ENCODE measurements at regions not wholly inside any gene's neighbourhood (a gene's known extent, or its start where the extent isn't known, plus 50 kb on each side); places are given as distances from the start of the nearest gene placed in this dataset.

GRCh38 chr1:68308034-68308433 lies 75.7 kb upstream of the WLS start:
- no peak for DNase-seq
- intact Hi-C loops (cut with DNase I), result no loop called here

DNA sequence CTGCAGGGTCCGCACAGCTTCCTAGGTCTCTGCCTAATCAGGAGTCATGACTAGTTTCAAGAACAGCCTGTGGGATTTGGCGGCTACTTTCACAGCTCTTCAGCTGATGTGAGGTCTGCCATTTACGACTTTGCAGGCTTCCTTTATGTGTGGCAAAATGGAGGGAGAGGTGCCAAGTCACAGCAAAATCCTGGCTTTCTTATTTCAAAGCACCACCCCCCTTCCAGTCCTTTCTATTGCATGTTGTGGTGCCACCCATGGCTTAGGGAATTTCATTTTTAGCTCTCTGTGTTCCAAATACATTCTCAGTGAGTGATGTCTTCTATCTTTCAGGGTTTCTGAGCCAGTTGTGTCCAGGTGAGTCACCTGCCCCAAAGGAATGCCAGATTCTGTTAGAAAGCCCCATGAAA lies 75.1 kb upstream of the WLS start:
- intact Hi-C loops (cut with DNase I), result no loop called here
- DNase-seq, result peak in 1 of 42 donors; percentile 13

DNA sequence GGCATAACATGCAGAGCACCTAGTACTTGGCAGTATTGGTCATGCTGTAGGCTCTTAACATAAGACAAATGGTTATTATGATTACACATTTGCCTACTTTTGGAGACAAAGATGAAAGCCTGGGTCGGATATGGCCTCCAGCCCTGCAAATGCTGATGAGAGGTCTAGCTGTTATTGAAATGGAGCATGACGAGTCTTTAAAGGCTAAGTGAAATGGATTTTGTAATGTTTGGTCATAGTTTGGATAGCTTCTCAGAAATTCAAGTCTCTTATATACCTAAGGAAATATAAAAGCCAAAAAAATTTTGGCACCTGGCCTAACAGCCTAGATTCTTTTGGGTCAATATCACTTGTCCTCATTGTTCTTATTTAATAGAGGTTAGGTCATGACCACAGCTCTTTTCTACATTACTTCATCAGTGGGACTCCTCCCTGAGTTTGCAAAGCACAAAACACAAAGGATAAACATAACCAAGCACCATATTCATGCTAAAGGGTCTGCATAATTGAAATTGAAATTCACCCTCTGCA lies 69.2 kb upstream of the WLS start:
- intact Hi-C loops (cut with DNase I), result no loop called here
- peak in 1 of 42 donors; percentile 8 for DNase-seq

- no peak for DNase-seq
- intact Hi-C loops (cut with DNase I), result loop anchor here (10.0 kb wide), 1 partner anchor 60 kb away; the partner anchor contains the start of gene WLS
Observed at GRCh38 chr1:68294367-68295066, 62.2 kb upstream of the WLS start.

DNA sequence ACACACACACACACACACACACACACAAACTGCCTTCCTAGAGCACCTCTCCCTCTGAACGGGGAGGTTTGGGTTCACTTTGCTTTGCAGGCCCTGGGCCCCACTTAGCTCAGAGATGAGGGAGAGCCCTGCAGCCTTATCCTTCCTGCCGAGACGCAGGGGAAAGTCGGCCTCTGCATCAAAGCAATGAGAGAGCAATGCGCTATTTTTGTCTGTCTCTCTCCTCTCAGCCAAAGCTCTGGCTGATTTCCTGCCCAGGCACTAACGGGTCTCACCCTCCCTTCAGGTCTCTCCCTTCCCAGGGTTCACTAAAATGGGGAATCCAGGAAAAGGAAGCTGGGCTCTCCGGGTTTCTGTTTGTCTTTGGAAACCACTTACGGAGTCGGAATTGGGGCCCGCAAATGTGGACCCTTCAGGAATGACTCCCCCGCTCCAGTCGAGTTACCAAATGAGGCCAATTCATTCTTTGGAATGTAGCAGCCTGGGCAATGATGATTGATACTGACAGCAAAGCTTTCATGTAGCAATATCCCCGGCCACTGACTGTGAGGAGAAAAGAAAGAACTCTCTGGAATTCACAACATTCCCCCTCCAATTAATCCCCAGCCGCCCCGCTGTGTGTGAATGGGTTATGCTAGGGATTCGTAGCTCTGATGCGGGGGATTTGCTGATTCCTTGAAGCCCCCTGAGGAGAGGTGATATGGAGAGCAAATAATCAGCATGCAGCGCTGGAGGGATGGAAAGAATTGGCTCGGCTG lies 61.5 kb upstream of the WLS start:
- intact Hi-C loops (cut with DNase I), result loop anchor here (10.0 kb wide), 1 partner anchor 59 kb away; the partner anchor contains the start of gene WLS
- peak in 22 of 42 donors; percentile 5 to 55 (median 18) for DNase-seq

- DNase-seq, result peak in 37 of 42 donors; percentile 3 to 81 (median 38)
- intact Hi-C loops (cut with DNase I), result loop anchor here (10.0 kb wide), 1 partner anchor 58 kb away; the partner anchor contains the start of gene WLS
Observed at GRCh38 chr1:68293122-68293521, 60.8 kb upstream of the WLS start.

GRCh38 chr1:68291688-68292384 lies 59.5 kb upstream of the WLS start:
- intact Hi-C loops (cut with DNase I), result loop anchor here (10.0 kb wide), 1 partner anchor 57 kb away; the partner anchor contains the start of gene WLS
- no peak for DNase-seq

- intact Hi-C loops (cut with DNase I), result no loop called here
- DNase-seq, result no peak
Observed at GRCh38 chr1:68287241-68287640, 54.9 kb upstream of the WLS start.

- DNase-seq, result no peak
- intact Hi-C loops (cut with DNase I), result no loop called here
Observed at GRCh38 chr1:68285046-68285445, 52.7 kb upstream of the WLS start.

DNA sequence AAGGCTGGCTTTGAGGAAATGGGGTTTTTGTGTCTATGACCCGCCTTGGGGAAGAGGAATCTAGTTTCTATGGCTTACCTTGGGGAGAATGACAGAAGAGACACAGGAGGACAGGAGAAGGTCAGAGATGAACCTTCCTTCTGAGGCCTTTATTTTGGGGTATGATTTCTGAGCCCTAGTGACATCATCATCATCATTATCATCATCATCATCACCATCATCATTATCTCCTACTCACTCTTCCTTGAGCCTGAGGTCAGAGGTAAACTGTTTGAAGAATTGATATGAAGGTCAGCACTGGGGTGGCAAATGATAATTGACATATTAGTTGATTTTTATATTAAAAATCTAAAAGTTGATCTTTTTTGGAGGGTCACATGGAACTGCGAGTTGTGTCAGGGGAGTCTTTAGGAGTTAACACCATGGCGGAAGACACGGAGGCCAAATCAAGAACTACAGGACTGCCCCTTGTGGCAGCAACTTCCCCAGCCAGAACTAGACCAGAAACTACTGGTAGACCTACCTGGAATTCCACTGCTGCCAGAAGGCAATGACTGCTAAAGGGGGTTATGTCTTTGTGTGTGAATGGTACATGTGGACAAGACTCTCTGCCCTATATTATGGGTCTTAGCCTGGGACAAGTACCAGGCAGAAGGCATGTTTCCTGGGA lies 49.8 kb upstream of the WLS start:
- intact Hi-C loops (cut with DNase I), result no loop called here
- DNase-seq, result no peak

All from head of caudate nucleus (tissue), 42 donors.